ENCODE measurements at regions not wholly inside any gene's neighbourhood (a gene's known extent, or its start where the extent isn't known, plus 50 kb on each side); places are given as distances from the start of the nearest gene placed in this dataset.

- peak; percentile 15 for DNase-seq
These were observed 54.3 kb upstream of the STIM2 start for GRCh38 chr4:26806331-26806730.

GRCh38 chr4:26807330-26807729 lies 53.3 kb upstream of the STIM2 start:
- DNase-seq: no peak

- DNase-seq: no peak
These were observed 50.8 kb upstream of the STIM2 start for GRCh38 chr4:26809811-26810210.
